HG02938 (cell line): ENCODE measurements at regions not wholly inside any gene's neighbourhood (a gene's known extent, or its start where the extent isn't known, plus 50 kb on each side); places are given as distances from the start of the nearest gene placed in this dataset.
"Not testable (repeated sequence)": the region's sequence is repeated elsewhere in the genome, so short reads cannot be mapped to it uniquely, and the experiment has no call there.

Experiments used
- ATAC-seq: cut with Tn5 transposase; IDR thresholded peaks from one replicate; pipeline ENCODE4 v1.9.1; 2021; ENCODE audit warnings: mild to moderate bottlenecking, moderate library complexity; ENCODE audit not compliant: unreplicated experiment

- ATAC-seq: no peak
These were observed 1141.2 kb upstream of the EPHA6 start for GRCh38 chr3:95673215-95673614.

- ATAC-seq: peak; percentile 81
These were observed 1108.5 kb upstream of the EPHA6 start for GRCh38 chr3:95705786-95706418.

GRCh38 chr3:95707268-95707667, 1107.1 kb upstream of the EPHA6 start:
- ATAC-seq: no peak

DNA sequence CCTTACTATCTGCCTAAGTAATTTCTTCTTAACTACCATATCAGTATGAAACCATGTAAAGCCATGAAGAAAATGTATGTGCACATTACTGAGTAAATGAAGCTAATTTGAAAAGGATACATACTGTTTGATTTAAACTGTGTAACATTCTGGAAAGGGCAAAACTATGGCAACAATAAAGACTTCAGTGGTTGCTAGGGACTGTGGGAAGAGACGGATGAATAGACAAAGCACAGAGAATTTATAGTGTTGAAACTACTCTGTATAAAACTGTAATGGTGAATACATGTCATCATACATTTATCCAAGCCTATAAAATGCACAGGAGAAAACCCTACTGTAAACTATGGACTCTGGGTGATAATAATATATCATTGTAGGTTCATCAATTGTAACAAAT, 1103.7 kb upstream of the EPHA6 start:
- no peak for ATAC-seq

DNA sequence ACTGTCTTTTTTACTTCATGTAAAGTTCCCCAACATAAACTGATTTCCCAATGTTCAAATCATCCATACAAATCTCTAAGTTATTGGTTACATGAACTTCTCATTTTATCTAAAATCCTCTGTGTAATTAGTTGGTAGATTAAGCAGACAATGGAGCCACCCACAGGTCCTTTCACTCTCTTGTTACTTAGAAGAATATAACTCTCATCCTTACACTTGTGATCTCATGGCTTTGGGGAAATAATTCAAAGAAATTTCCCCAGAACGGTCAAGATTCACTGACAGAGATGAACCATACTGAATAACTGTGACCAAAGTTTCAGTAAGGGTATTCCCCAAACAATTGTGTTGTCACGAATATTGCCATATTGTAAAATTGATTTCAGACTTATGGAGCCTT, 1102.6 kb upstream of the EPHA6 start:
- ATAC-seq: no peak

DNA sequence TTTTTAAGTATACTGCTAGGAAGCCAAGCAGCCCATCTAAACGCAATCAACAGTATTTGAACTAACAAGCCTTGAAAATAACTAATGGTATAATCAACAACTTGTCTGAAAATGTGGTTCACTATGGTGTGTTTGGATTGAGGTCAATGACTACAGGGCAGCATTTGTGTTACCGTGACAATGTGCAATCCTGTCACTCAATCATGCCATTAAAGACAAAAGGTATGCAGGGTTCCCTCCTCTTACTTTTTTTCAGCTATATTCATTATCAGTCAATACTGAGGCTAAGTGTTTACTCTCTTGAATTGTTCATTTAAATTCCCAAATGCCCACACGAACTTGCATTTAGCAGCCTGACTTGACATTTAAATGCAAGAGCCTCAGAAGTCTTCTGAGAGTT, 1099.3 kb upstream of the EPHA6 start:
- no peak for ATAC-seq

GRCh38 chr3:95717048-95717447, 1097.3 kb upstream of the EPHA6 start:
- no peak for ATAC-seq

- ATAC-seq: no peak
These were observed 1096.2 kb upstream of the EPHA6 start for GRCh38 chr3:95718168-95718567.

DNA sequence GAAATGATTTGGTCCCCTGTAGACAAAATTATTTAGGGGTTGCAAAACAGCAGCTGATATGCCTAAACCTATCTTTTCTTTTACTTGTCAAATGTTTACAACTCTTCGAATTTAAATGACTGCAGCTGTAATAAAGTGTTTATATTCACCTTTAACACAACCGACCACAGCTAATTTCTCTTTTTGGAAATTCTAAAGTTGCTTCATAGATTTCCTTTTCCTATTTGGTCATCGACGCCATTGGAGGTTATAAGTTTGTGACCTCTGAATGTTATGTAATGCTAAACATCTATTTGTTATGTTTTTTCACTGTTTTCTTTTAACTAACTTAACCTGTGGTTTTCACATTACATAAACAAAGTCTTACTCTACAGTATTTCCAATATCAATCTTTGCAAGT, 1094.9 kb upstream of the EPHA6 start:
- ATAC-seq: no peak

DNA sequence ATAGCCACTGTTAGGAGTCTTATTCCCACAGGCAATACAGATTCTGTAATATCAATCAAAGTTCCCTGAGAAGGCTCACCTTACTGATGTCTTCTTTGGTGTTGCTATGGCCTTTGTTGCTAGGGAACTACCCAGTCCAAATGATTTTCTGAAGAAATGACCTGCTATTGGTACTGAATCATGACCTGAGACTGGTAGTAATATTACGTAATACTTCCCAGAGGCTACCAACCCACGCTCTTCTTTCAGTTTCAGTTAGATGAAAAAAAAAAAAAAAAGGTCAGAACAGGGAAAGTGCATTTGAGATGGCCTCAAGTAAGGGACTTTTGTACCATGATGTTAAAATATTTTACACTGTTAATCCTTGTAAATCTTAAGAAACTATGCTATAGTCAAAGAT, 1092.5 kb upstream of the EPHA6 start:
- ATAC-seq: peak; percentile 83

- no peak for ATAC-seq
These were observed 1088.6 kb upstream of the EPHA6 start for GRCh38 chr3:95725770-95726169.

DNA sequence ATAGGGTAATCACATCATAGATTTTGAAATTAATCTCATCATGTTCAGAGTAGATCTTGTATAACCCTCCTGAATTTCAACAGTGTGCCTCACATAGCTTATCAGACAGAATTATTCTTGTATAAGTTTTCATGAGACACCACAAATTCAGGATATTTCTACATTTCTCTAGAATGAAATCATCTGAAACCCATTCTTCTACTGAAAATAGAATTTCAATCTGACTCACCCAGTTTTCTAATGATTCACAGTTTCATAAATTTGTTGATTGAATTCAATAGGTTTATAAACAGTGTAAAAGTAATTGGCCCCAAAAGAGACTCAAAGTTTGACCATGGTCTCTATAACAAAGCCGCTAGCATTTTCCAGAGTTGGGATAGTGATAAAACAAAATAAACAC, 1082.6 kb upstream of the EPHA6 start:
- ATAC-seq: no peak

- ATAC-seq: no peak
These were observed 1081.1 kb upstream of the EPHA6 start for GRCh38 chr3:95733336-95733735.

- ATAC-seq: no peak
These were observed 1076.3 kb upstream of the EPHA6 start for GRCh38 chr3:95738045-95738444.

DNA sequence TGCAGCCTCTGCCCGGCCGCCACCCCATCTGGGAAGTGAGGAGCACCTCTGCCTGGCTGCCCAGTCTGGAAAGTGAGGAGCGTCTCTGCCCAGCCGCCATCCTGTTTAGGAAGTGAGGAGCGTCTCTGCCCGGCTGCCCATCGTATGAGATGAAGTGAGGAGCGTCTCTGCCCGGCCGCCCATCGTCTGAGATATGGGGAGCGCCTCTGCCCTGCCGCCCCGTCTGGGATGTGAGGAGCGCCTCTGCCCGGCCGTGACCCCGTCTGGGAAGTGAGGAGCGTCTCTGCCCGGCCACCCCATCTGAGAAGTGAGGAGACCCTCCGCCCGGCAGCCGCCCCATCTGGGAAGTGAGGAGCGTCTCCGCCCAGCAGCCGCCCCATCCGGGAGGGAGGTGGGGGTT, 1069.5 kb upstream of the EPHA6 start:
- not testable (repeated sequence) for ATAC-seq

- ATAC-seq: no peak
These were observed 1064.3 kb upstream of the EPHA6 start for GRCh38 chr3:95750097-95750496.

- no peak for ATAC-seq
These were observed 1062.9 kb upstream of the EPHA6 start for GRCh38 chr3:95751509-95751908.

- no peak for ATAC-seq
These were observed 1062.2 kb upstream of the EPHA6 start for GRCh38 chr3:95752199-95752598.

DNA sequence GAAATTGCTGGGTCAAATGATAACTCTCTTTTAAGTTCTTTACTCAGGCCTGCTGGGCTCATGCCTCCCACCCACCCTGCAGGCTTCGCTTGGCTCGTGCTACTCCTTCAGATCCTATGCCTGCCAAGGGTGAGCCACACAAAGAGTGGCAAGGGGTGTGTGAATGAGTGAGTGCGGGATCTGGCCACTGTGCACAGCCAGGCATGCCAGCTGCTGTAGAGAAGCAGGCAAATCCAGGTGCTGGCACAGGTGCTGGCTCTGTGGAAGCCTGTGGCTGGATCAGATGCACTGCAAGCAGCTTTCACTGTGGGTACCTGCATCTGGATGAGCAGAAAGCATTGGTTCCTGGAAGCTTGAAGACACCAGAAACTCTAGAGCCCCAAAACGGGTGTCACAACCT, 1055.7 kb upstream of the EPHA6 start:
- ATAC-seq: no peak

GRCh38 chr3:95759614-95760301, 1054.6 kb upstream of the EPHA6 start:
- no peak for ATAC-seq

GRCh38 chr3:95775486-95776094, 1038.8 kb upstream of the EPHA6 start:
- no peak for ATAC-seq

DNA sequence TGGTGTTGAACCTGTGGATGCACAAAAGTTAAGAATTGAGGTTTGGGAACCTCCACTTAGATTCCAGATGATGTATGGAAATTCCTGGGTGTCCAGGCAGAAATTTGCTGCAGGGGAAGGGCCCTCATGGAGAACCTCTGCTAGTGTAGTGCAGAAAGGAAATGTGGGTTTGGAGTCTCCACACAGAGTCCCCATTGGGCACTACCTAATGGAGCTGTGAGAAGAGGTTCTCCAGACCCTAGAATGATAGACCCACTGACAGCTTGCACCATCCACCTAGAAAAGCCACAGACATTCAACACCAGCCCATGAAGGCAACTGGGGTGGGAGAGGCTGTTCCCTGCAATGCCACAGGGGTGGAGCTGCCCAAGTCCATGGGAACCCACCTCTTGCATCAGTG, 1032.8 kb upstream of the EPHA6 start:
- ATAC-seq: no peak
